Motor neuron (in vitro differentiated cells): ENCODE measurements at regions not wholly inside any gene's neighbourhood (a gene's known extent, or its start where the extent isn't known, plus 50 kb on each side); places are given as distances from the start of the nearest gene placed in this dataset.

ENCODE experiments used
- ATAC-seq, 8 experiments: fragments of 200-7000 bp; cut with Tn5 transposase; replicated peaks in 6 of 8; 2 replicates each; pipeline ENCODE4 v1.8.0; 2021; ENCODE audit warnings: mild to moderate bottlenecking in 8 of 8, moderate library complexity in 8 of 8
- H3K27ac ChIP-seq, 2 donors: fragments of 250-450 bp; sonication (Bioruptor Pico); 2 replicates each; pipeline ENCODE4 v1.9.0; 2021; ENCODE audit warnings: antibody characterized with exemption in 2 of 2, mild to moderate bottlenecking in 2 of 2, moderate library complexity in 1 of 2
- H3K4me1 ChIP-seq, 2 donors: fragments of 250-450 bp; sonication (Bioruptor Pico); replicated peaks in 1 of 2; 2 replicates each; pipeline ENCODE4 v1.6.1; 2021; ENCODE audit warnings: antibody characterized with exemption in 2 of 2, mild to moderate bottlenecking in 2 of 2, moderate library complexity in 1 of 2
- H3K4me3 ChIP-seq, 5 donors: fragments of 250-450 bp; sonication (Bioruptor Pico); 2 replicates each; pipeline ENCODE4 v1.9.0; 2021; ENCODE audit warnings: antibody characterized with exemption in 5 of 5, mild to moderate bottlenecking in 5 of 5, moderate library complexity in 4 of 5
- WGBS, 10 experiments: fragments of 450-650 bp; shearing (Covaris generic); methylation state at CpG; one replicate each; pipeline ENCODE4 v1.0.0; 2022; 5-methylcytosine and 5-hydroxymethylcytosine counted together
- in situ Hi-C, 9 experiments: fragments of 400-800 bp; cut with MboI; loops; one replicate each; pipeline ENCODE4 v1.15.0; 2021; ENCODE audit warnings: low sequenced_read_pairs in 9 of 9, low pct_unique_long_range_greater_than_20kb in 2 of 9; ENCODE audit not compliant: unreplicated experiment in 9 of 9

DNA sequence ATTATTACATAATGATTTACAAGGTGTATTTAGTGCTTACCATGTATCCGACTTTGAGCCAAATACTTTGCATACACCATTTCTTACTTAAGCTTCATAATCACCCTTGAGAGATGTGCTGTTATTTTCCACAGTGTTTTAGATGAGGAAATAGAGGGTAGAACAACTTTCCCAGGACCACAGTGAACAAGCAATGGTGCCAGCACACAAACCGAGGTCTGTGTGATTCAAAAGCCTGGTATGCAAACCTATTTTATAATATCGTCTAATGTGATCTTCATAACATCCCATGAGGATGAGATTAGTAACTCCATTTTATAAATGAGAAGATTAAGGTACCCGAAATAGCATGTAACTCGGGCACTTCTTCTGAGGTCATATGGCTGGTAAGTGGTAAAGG lies 294.7 kb downstream of the NSG2 start:
- Histone ChIP-seq H3K4me1 (no peaks in the 10 kb centered on the region), H3K4me3 (no peak overlapping the region), H3K27ac (no peak overlapping the region)
- no peak for ATAC-seq
- in situ Hi-C loops: no loop called here
- WGBS, 10 experiments: 0 to 87% (median 53%) methylated on average over 1 to 5 of the region's 5 CpGs; no CpG with 5 or more reads in 1 of the 10 experiments

DNA sequence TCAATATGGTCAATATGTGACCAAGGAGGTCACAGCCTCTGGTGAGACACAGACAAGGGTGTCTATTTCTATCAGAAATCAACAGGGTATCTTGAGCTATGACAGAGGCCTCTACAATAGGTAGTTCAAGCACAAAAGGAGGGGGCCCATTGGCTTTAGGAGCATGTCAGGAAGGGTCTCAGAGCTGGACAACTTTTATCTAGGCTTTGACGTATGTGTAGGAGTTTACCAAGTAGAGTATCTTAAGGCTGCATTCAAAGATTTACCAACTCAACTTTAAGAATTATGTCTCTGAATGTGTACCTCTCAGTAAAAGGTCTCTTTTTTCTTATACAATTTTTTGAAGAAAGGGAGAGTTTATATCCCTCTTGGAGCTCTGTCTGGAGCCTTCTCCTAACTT lies 297.2 kb downstream of the NSG2 start:
- no peak overlapping the region for H3K27ac ChIP-seq
- no peak overlapping the region for H3K4me3 ChIP-seq
- in situ Hi-C loops: no loop called here
- no peak for ATAC-seq
- H3K4me1 ChIP-seq: no peaks in the 10 kb centered on the region
- WGBS, 10 experiments: 17 to 100% (median 80%) methylated on average over 1 of the region's 1 CpG; no CpG with 5 or more reads in 5 of the 10 experiments

GRCh38 chr5:174343826-174344225 lies 298.3 kb downstream of the NSG2 start:
- in situ Hi-C loops: no loop called here
- H3K4me1 ChIP-seq: no peaks in the 10 kb centered on the region
- no peak overlapping the region for H3K4me3 ChIP-seq
- H3K27ac ChIP-seq: no peak overlapping the region
- 28 to 100% (median 80%) methylated on average over 1 to 6 of the region's 7 CpGs; no CpG with 5 or more reads in 3 of the 10 experiments for WGBS, 10 experiments
- no peak for ATAC-seq

DNA sequence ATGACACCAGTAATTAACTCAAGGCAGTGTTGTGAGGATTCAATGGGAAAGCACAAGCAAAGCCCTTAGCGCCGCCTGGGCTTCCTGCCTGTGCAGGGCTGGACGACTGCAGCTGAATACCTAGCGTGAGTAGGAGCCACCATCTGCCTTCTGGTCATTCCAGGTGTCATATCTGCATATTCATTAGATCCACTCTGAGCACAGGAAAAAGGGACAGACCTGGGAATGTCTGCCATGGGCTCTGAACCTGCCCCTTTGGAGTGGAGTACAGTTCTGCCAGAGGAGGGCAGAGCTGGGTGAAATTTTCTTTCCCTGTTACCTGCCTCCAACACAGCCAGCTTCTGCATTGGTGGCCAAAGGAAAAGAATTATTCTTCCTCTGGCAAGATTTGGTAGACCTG lies 298.8 kb downstream of the NSG2 start:
- Histone ChIP-seq H3K27ac (no peak overlapping the region), H3K4me3 (no peak overlapping the region), H3K4me1 (no peaks in the 10 kb centered on the region)
- in situ Hi-C loops: no loop called here
- WGBS, 10 experiments: 33 to 100% (median 66%) methylated on average over 1 to 2 of the region's 4 CpGs; no CpG with 5 or more reads in 6 of the 10 experiments
- ATAC-seq: no peak

- Histone ChIP-seq H3K4me1 (no peaks in the 10 kb centered on the region), H3K4me3 (no peak overlapping the region), H3K27ac (no peak overlapping the region)
- WGBS, 10 experiments: 0 to 100% (median 100%) methylated on average over 1 of the region's 1 CpG; no CpG with 5 or more reads in 5 of the 10 experiments
- in situ Hi-C loops: no loop called here
- ATAC-seq: no peak
Measured at GRCh38 chr5:174347183-174347582, 301.7 kb downstream of the NSG2 start.

DNA sequence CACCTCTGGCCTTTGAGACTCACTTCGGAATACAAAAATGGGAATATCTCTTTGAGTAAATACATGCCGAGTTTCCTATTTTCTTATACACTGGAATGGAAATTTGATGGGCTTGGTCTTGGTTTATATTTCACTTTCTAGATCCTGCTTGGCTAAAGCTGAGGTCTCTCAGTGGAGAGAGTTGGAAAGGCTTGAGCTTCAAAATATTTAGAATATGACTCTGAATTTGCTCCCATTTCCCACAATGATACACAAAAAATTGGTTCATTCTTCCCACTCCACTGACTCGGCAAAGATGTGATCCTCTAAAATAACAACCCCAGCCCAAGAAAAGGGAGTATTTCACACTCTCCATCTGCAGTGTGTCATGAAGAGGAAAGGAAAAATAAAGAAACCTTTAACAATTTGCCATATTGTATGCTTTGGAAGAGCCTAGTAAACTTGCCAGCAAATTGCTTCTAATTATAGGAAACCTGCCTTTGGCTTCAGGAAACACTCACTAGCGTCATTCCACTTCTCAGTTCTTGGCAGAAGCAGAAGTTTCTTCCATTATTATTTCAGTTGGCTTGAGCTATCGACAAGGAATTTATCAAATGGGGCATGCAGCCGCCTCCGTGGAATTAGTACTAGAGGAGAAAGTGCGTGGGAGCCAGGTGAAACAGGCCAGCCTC lies 302.9 kb downstream of the NSG2 start:
- WGBS, 10 experiments: 2 to 100% (median 91%) methylated on average over 2 to 6 of the region's 8 CpGs; no CpG with 5 or more reads in 2 of the 10 experiments
- no peak overlapping the region for H3K4me3 ChIP-seq
- in situ Hi-C loops: no loop called here
- ATAC-seq: no peak
- H3K4me1 ChIP-seq: no peaks in the 10 kb centered on the region
- H3K27ac ChIP-seq: no peak overlapping the region

DNA sequence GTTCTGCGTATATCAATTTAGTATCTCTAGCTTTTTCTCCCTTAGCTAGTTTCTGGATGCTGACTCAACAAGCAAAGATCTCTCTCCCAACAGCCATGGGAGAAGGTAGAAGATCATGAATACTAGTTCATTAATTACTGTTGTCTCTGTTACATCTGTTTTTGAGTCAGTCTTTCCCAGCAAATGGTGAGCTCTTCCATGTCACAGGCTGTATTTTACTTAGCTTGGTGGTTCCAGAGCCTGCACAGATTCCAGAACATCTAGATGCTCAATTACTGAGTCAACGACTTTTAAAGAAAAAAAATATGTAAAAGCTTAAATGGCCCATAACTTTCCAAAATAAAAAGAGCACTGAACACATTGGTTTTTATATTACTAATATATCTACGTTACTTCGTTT lies 307.2 kb downstream of the NSG2 start:
- Histone ChIP-seq H3K27ac (no peak overlapping the region), H3K4me3 (no peak overlapping the region), H3K4me1 (no peaks in the 10 kb centered on the region)
- in situ Hi-C loops: no loop called here
- WGBS, 10 experiments: 0 to 90% (median 67%) methylated on average over 1 to 4 of the region's 4 CpGs
- ATAC-seq: no peak

DNA sequence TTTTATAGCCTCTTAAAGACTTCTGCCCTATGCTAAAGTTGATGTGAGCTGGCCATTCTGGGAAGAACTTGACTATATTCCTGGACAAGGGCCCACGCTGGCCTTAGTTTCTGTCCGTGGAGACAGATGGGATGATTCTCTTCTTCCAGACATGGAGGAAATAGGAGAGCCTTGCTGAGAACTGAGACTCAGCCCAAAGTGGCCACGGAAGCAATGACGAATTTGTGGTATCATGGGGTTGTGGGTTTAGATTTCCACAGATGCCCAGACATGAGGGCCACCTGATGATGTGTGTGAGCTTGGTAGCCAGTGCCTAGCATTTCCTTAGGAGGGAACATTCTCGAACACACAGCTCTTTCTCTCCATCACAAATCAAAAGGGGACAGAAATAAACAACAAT lies 309.1 kb downstream of the NSG2 start:
- no peak overlapping the region for H3K27ac ChIP-seq
- ATAC-seq: no peak
- in situ Hi-C loops: no loop called here
- 17 to 78% (median 35%) methylated on average over 1 to 4 of the region's 5 CpGs; no CpG with 5 or more reads in 4 of the 10 experiments for WGBS, 10 experiments
- H3K4me3 ChIP-seq: no peak overlapping the region
- no peaks in the 10 kb centered on the region for H3K4me1 ChIP-seq

DNA sequence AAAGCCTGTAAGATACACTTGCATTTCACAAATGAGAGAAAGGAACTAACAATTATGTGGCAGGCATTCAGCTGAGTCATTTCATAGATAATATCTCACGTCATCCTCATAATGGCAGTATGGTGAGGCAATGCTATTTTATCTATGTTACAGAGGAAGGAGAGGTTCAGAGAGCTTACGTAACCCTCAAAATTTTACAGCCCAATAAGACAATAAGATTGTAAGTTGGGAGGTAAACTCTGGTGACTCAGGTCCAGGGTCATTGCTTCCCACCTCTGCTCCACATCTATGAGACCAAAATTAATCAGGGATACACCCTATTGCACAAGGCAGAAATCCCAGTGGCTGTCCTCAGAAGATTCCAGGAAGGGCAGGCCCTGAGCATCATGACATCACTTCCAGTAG lies 309.7 kb downstream of the NSG2 start:
- H3K27ac ChIP-seq: no peak overlapping the region
- H3K4me3 ChIP-seq: no peak overlapping the region
- 0 to 100% (median 75%) methylated on average over 1 to 2 of the region's 2 CpGs; no CpG with 5 or more reads in 4 of the 10 experiments for WGBS, 10 experiments
- in situ Hi-C loops: no loop called here
- H3K4me1 ChIP-seq: no peaks in the 10 kb centered on the region
- peak in 4 of 8 experiments; percentile 30 to 89 (median 58) for ATAC-seq

GRCh38 chr5:174355995-174356394 lies 310.5 kb downstream of the NSG2 start:
- H3K27ac ChIP-seq: no peak overlapping the region
- no peak for ATAC-seq
- H3K4me1 ChIP-seq: no peaks in the 10 kb centered on the region
- no peak overlapping the region for H3K4me3 ChIP-seq
- in situ Hi-C loops: no loop called here
- WGBS, 10 experiments: 60 to 100% (median 83%) methylated on average over 1 to 2 of the region's 2 CpGs; no CpG with 5 or more reads in 4 of the 10 experiments

GRCh38 chr5:174356536-174356935 lies 311.0 kb downstream of the NSG2 start:
- Histone ChIP-seq H3K4me1 (no peaks in the 10 kb centered on the region), H3K4me3 (no peak overlapping the region), H3K27ac (no peak overlapping the region)
- no peak for ATAC-seq
- in situ Hi-C loops: no loop called here
- WGBS, 10 experiments: 0 to 100% (median 100%) methylated on average over 1 to 2 of the region's 2 CpGs; no CpG with 5 or more reads in 3 of the 10 experiments

GRCh38 chr5:174358276-174358675 lies 312.8 kb downstream of the NSG2 start:
- 0 to 61% (median 38%) methylated on average over 1 to 3 of the region's 3 CpGs; no CpG with 5 or more reads in 1 of the 10 experiments for WGBS, 10 experiments
- Histone ChIP-seq H3K4me3 (no peak overlapping the region), H3K4me1 (no peaks in the 10 kb centered on the region), H3K27ac (no peak overlapping the region)
- ATAC-seq: no peak
- in situ Hi-C loops: no loop called here

- H3K4me3 ChIP-seq: no peak overlapping the region
- 0 to 100% (median 43%) methylated on average over 1 to 4 of the region's 4 CpGs; no CpG with 5 or more reads in 1 of the 10 experiments for WGBS, 10 experiments
- H3K27ac ChIP-seq: no peak overlapping the region
- ATAC-seq: no peak
- in situ Hi-C loops: no loop called here
- H3K4me1 ChIP-seq: no peaks in the 10 kb centered on the region
Measured at GRCh38 chr5:174359071-174359470, 313.6 kb downstream of the NSG2 start.

DNA sequence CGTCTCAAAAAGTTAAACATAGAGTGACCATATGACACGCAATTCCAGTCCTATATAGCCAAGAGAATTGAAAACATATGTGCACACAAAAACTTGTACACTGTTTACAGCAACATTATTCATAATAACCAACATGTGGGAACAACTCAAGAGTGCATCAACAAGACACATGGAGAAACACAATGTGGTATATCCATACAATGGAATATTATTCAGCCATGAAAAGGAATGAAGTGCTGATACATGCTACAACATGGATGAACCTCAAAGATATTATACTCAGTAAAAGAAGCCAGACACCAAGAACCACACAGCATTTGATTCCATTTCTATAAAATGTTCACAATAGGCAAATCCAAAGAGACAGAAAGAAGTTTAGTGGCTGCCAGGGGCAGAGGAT lies 317.0 kb downstream of the NSG2 start:
- Histone ChIP-seq H3K4me1 (no peaks in the 10 kb centered on the region), H3K4me3 (no peak overlapping the region), H3K27ac (no peak overlapping the region)
- 0 to 86% (median 53%) methylated on average over 1 to 2 of the region's 2 CpGs; no CpG with 5 or more reads in 3 of the 10 experiments for WGBS, 10 experiments
- in situ Hi-C loops: no loop called here
- no peak for ATAC-seq
